ENCODE measurements at regions not wholly inside any gene's neighbourhood (a gene's known extent, or its start where the extent isn't known, plus 50 kb on each side); places are given as distances from the start of the nearest gene placed in this dataset.
A peak's percentile ranks its signal among the peaks of the same experiment; 100 is the strongest.

GRCh38 chr17:56679115-56679776, 85.7 kb downstream of the NOG start:
- intact Hi-C loops (cut with DNase I; ENCODE audit: low total_unique reads): no loop called here
- DNase-seq (ENCODE audit: low spot score in 2 of 2): no peak
- peak overlapping the region; percentile 15 to 62 (median 44) for H3K4me3 ChIP-seq
- peaks cover 0 to 29% of the 10 kb centered on the region in 2 donors for H3K27me3 ChIP-seq
- no peaks in the 10 kb centered on the region for H3K4me1 ChIP-seq
- H3K9me3 ChIP-seq: no peaks in the 10 kb centered on the region
- TF ChIP-seq, protein P1, sequence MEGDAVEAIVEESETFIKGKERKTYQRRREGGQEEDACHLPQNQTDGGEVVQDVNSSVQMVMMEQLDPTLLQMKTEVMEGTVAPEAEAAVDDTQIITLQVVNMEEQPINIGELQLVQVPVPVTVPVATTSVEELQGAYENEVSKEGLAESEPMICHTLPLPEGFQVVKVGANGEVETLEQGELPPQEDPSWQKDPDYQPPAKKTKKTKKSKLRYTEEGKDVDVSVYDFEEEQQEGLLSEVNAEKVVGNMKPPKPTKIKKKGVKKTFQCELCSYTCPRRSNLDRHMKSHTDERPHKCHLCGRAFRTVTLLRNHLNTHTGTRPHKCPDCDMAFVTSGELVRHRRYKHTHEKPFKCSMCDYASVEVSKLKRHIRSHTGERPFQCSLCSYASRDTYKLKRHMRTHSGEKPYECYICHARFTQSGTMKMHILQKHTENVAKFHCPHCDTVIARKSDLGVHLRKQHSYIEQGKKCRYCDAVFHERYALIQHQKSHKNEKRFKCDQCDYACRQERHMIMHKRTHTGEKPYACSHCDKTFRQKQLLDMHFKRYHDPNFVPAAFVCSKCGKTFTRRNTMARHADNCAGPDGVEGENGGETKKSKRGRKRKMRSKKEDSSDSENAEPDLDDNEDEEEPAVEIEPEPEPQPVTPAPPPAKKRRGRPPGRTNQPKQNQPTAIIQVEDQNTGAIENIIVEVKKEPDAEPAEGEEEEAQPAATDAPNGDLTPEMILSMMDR (IDR thresholded peaks at IDR 0.05): peak; percentile 55 to 63 (median 56)
- TF ChIP-seq POLR2AphosphoS5 (IDR thresholded peaks at IDR 0.05) (no peak), POLR2A (IDR thresholded peaks at IDR 0.05) (no peak)
- H3K27ac ChIP-seq: no peak overlapping the region
- H3K36me3 ChIP-seq: no peaks in the 10 kb centered on the region

DNA sequence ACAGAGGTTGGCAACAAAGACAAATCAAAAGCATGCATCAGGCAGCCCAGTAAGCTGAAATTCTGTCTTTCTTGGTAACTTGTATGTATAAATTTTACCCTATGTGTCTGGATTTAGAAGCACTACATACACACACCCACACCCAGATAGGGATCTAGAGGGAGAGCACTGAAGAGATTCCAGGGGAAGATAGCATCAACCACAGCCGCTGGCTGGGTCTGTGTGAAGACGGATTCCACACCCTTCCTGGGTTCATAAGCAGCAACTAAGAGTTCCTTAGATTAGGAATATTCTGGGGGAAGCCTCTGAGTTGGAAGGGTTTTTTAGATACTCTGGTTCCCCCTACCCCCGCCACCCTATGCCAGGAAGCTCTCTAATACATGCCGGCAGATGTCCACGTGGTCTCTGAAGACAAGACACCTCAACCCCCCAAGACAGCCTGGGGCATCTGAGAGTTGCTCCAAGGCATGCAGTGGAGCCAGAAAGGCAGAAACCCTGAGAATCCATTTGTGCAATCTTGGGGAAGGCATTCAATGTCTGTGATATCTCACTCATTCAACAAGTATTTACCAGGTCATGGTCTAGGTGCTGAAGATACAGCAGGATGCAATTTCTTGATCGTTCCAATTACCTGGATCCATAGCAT, 86.4 kb downstream of the NOG start:
- intact Hi-C loops (cut with DNase I; ENCODE audit: low total_unique reads): loop anchor here (10.0 kb wide), 1 partner anchor 925 kb away; no protein-coding TSS in a partner anchor
- Histone ChIP-seq H3K4me1 (no peaks in the 10 kb centered on the region), H3K36me3 (no peaks in the 10 kb centered on the region), H3K9me3 (no peaks in the 10 kb centered on the region), H3K4me3 (no peak overlapping the region), H3K27me3 (peaks cover 0 to 29% of the 10 kb centered on the region in 2 donors), H3K27ac (no peak overlapping the region)
- DNase-seq (ENCODE audit: low spot score in 2 of 2): no peak
- TF ChIP-seq POLR2AphosphoS5 (IDR thresholded peaks at IDR 0.05) (no peak), POLR2A (IDR thresholded peaks at IDR 0.05) (no peak)
- TF ChIP-seq, protein P1 (IDR thresholded peaks at IDR 0.05): no peak

GRCh38 chr17:56680676-56681075, 87.2 kb downstream of the NOG start:
- no peak overlapping the region for H3K4me3 ChIP-seq
- no peak for DNase-seq (ENCODE audit: low spot score in 2 of 2)
- intact Hi-C loops (cut with DNase I; ENCODE audit: low total_unique reads): loop anchor here (10.0 kb wide), 1 partner anchor 924 kb away; no protein-coding TSS in a partner anchor
- H3K4me1 ChIP-seq: no peaks in the 10 kb centered on the region
- TF ChIP-seq POLR2A (IDR thresholded peaks at IDR 0.05) (no peak), POLR2AphosphoS5 (IDR thresholded peaks at IDR 0.05) (no peak)
- TF ChIP-seq, protein P1 (IDR thresholded peaks at IDR 0.05): no peak
- no peaks in the 10 kb centered on the region for H3K36me3 ChIP-seq
- H3K9me3 ChIP-seq: no peaks in the 10 kb centered on the region
- peaks cover 0 to 28% of the 10 kb centered on the region in 2 donors for H3K27me3 ChIP-seq
- no peak overlapping the region for H3K27ac ChIP-seq

DNA sequence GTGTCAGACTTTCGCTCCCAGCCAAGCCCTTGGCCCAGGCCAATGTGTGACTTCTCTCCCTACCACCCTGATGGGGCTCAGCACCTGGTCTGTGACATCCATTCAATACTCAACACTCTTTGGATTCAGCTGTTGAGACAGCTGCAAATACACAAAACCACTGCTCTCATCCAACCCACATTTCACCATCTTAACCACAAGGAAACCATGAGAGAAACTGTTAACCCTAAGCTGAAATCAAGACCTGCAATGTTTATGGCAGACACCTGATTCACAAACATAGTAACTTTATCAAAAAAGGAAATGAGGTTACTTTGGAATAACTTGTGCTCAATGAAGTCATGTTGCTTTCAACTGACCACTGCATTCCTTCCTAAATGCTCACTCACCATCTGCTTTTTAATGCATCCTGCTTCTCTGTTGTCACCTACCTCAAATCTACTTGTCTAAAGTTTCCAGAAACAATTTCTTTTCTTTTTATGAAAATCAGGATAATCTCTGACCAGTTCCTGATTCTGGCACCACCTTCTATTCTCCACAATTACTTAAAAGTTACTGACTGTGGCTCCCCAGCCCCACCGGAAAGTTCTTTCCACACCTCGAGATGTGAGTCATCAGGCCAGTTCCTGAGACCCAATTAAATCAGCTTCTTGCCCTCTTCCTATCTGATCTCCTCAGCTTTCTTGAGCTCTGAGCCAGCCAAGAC, 88.2 kb downstream of the NOG start:
- DNase-seq (ENCODE audit: low spot score in 2 of 2): no peak
- H3K9me3 ChIP-seq: no peaks in the 10 kb centered on the region
- no peak overlapping the region for H3K4me3 ChIP-seq
- TF ChIP-seq POLR2AphosphoS5 (IDR thresholded peaks at IDR 0.05) (no peak), POLR2A (IDR thresholded peaks at IDR 0.05) (no peak)
- TF ChIP-seq, protein P1 (IDR thresholded peaks at IDR 0.05): no peak
- no peaks in the 10 kb centered on the region for H3K4me1 ChIP-seq
- H3K36me3 ChIP-seq: no peaks in the 10 kb centered on the region
- peaks cover 0 to 17% of the 10 kb centered on the region in 2 donors for H3K27me3 ChIP-seq
- intact Hi-C loops (cut with DNase I; ENCODE audit: low total_unique reads): loop anchor here (10.0 kb wide), 1 partner anchor 923 kb away; no protein-coding TSS in a partner anchor
- H3K27ac ChIP-seq: no peak overlapping the region
